GM18909 (cell line): ENCODE measurements at regions not wholly inside any gene's neighbourhood (a gene's known extent, or its start where the extent isn't known, plus 50 kb on each side); places are given as distances from the start of the nearest gene placed in this dataset.
"Not testable (repeated sequence)": the region's sequence is repeated elsewhere in the genome, so short reads cannot be mapped to it uniquely, and the experiment has no call there.

Source experiments
- ATAC-seq: cut with Tn5 transposase; IDR thresholded peaks from one replicate; pipeline ENCODE4 v1.9.1; 2021; ENCODE audit warnings: mild to moderate bottlenecking; ENCODE audit not compliant: unreplicated experiment, poor library complexity

DNA sequence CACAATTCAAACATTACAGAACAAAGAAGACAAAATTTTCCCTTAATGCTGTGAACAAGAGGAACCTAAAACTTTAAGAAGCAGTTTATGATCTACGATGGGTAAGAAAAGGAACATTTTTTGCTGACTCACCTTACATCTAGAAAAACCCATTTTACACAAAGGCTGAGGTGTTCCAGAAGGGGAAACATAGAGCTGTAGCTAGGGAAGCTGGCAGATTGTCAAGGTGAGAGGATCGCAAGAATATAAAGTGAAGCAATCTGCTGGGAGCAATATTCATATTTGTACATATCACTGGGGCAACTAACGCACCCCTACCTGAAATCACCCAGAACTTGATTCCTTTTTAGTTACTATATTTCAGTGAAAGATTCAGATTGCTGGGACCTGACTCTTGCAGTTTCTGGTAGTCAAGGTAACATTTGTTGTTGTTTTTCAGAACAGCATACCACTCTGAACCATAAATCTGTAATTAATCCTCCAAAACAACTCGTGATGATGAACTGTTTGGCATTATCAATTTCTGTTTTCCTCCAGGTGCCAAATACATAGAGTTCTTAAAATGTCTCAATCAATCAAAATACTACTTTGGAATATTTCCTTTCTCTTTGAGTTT is 184.1 kb upstream of the LRRC3B start:
- ATAC-seq = no peak

GRCh38 chr3:26438981-26439884 is 183.3 kb upstream of the LRRC3B start:
- ATAC-seq = no peak

GRCh38 chr3:26449996-26450395 is 172.6 kb upstream of the LRRC3B start:
- no peak for ATAC-seq

GRCh38 chr3:26452363-26452762 is 170.2 kb upstream of the LRRC3B start:
- ATAC-seq = no peak

- no peak for ATAC-seq
These were observed 161.6 kb upstream of the LRRC3B start for GRCh38 chr3:26460985-26461384.

DNA sequence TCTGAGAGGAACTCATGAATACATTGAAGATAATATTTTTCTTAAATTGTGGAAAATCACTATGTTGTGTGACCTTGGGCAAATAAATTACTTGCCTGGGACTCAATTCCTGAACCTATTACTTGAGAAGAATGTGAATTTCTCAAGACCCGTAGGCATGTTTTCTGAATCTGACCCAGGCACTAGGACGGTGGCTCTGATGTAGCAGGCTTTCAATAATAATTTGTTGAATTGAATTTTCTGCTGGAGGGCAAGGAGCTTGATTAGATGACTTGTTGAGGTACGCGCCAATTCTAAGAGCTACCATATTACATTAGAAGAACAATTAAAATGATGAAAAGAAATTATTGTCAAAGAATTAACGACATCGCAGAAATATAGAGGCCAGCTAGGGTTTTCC is 150.2 kb upstream of the LRRC3B start:
- ATAC-seq = no peak

- ATAC-seq = no peak
These were observed 147.9 kb upstream of the LRRC3B start for GRCh38 chr3:26474706-26475105.

- ATAC-seq = no peak
These were observed 142.2 kb upstream of the LRRC3B start for GRCh38 chr3:26480377-26480776.

DNA sequence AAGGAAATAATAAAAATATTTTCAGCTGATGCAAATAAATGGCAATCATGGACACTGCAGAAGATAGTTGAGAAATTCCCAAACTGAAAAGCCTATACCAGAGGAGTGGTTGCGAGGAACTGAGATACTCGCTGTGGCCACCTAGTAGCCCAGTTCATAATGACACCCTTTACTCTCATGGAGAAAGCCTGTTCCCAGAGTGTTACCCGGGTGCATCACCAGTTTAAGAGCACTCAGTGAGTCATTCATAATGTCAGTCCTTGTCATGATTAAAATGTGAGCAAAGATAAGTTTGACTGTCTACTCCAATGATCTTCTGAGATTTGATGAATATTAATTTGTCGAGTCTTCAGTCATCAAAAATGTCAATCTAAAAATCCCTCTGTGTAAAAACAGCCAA is 138.4 kb upstream of the LRRC3B start:
- no peak for ATAC-seq

- ATAC-seq = no peak
These were observed 124.3 kb upstream of the LRRC3B start for GRCh38 chr3:26498271-26498670.

- ATAC-seq = no peak
These were observed 117.2 kb upstream of the LRRC3B start for GRCh38 chr3:26505399-26505798.

DNA sequence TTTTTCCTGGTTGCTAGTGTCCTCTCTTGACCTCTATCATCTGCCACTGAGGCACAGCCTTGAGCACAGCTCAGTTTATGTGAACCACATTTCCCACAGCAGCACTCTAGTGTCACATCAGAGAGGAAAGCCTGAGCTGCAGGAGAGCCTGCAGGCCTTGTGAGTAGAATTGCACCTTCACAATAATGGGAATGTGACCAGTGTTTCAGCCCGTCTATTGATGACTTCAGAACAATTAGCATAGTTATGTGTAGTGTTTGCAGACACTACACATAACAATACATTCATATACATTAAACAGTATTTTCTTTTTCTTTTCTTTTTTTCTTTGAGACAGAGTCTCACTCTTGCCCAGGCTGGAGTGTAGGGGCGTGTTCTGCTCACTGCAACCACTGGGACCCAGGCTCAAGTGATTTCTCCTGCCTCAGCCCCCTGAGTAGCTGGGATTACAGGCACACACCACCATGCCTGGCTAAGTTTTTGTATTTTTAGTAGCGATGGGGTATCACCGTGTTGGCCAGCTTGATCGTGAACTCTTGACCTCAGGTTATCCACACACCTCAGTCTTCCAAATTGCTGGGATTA is 108.0 kb upstream of the LRRC3B start:
- ATAC-seq = not testable (repeated sequence)

- ATAC-seq = no peak
These were observed 107.2 kb upstream of the LRRC3B start for GRCh38 chr3:26515351-26515750.

GRCh38 chr3:26521261-26521660 is 101.3 kb upstream of the LRRC3B start:
- no peak for ATAC-seq

DNA sequence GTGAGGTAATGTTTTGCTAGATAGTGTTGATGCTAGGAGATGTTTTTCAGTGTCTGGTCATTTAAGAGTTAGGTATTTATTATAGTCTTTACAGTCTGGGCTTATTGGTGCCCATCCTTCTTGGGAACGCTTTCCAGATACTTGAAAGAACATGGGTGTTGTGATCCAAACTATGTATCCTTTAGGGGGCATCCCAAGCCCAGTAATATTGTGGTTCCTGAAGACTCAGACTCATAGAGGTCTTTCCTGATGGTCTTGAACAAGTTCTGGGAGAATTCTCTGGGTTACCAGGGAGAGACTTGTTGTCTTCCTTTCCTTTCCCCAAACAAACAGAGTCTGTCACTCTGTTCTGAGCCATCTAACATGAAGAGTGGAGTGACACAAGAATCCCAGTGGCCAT is 99.7 kb upstream of the LRRC3B start:
- ATAC-seq = no peak

- no peak for ATAC-seq
These were observed 97.6 kb upstream of the LRRC3B start for GRCh38 chr3:26525013-26525412.

GRCh38 chr3:26535151-26535550 is 87.4 kb upstream of the LRRC3B start:
- ATAC-seq = no peak

- ATAC-seq = no peak
These were observed 85.6 kb upstream of the LRRC3B start for GRCh38 chr3:26536955-26537354.

DNA sequence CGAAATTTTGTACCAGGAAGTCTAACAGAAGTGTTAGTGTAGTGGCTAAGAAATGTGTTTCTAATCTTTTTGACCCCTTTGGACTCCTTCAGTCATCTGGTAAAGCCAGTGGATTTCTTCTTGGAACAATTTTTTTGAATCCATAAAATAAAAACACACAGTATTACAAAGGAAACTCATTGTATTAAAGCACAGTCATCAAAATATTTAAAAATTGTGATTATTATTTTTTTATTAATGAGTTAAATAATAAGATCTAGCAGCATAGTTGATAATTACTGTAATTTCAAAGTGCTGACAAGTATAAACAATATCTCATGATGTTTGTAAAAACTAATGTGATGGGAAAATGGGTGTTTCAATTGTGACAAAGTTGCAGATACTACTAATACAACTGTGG is 72.2 kb upstream of the LRRC3B start:
- no peak for ATAC-seq

DNA sequence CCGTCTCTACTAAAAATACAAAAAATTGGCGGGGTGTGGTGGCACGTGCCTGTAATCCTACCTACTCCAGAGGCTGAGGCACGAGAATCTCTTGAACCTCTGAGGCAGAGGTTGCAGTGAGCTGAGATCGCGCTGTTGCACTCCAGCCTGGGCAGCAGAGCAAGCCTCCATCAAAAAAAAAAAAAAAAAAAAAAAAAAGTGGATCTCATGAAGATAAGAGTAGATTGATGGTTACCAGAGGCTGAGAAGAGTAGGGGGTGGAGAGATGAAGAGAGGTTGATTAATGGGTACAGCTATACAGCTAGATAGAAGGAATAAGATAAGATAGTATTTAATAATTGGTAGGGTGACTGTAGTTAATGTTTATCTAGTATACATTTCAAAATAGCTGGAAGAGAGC is 65.9 kb upstream of the LRRC3B start:
- no peak for ATAC-seq

DNA sequence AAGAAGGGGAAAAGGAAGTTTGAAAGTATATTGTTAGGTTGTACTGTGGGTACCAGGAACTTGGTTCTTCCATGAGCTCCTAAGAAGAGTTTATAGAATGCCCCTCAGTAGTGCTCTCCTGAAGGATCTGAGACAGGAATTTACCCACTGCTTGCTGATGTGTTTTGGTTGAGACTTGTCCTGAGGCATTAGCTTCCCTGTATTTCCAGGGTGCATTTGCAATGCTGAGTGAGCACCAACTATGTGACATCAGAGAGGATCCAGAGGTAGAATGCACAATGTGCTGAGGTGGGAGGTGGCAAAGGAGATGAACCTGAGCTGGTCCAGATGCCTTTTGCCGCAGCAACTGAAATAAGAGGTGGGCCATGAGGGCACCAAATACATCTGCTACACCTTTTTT is 64.3 kb upstream of the LRRC3B start:
- no peak for ATAC-seq

DNA sequence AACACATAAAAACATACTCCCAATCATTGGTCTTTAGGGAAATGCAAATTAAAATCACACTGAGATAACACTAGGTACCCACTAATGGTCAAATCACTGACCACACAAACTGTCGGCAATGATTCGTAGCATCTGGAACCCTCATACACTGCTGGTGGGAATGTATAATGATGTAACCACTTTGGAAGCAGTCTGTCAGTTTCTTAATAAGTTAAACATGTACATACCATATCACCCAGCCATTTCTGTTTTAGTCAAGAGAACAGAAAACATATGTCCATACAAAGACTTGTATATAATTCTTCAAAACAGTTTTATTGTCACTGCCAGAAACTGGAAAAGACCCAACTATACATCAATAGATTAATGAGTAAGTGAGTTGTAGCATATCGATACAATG is 63.3 kb upstream of the LRRC3B start:
- no peak for ATAC-seq
